DND-41 (cell line): ENCODE measurements at regions not wholly inside any gene's neighbourhood (a gene's known extent, or its start where the extent isn't known, plus 50 kb on each side); places are given as distances from the start of the nearest gene placed in this dataset.

Experiments
- ATAC-seq: fragments of 200-7000 bp; cut with Tn5 transposase; 3 replicates; pipeline ENCODE4 v1.9.1; 2021; ENCODE audit warnings: low read depth; ENCODE audit not compliant: insufficient read depth
- DNase-seq: peaks from one replicate; pipeline ENCODE4 v3.0.0-alpha.2; 2020
- H2AFZ ChIP-seq: 2 replicates; pipeline ENCODE4 v1.6.0; 2012; ENCODE audit warnings: low read depth, low read length
- H3K27ac ChIP-seq: 2 replicates; pipeline ENCODE4 v1.5.1; 2012; ENCODE audit warnings: low read length, inconsistent platforms
- H3K27me3 ChIP-seq: fragments of 200-600 bp; sonication (generic); 2 replicates; pipeline ENCODE4 v1.6.0; 2012; ENCODE audit warnings: low read length, mild to moderate bottlenecking, inconsistent platforms; ENCODE audit not compliant: insufficient read depth, poor library complexity
- H3K36me3 ChIP-seq: 2 replicates; pipeline ENCODE4 v1.5.1; 2012; ENCODE audit warnings: low read length, inconsistent platforms; ENCODE audit not compliant: insufficient read depth
- H3K4me1 ChIP-seq: 2 replicates; pipeline ENCODE4 v1.5.1; 2012; ENCODE audit warnings: mild to moderate bottlenecking, low read length; ENCODE audit not compliant: insufficient read depth
- H3K4me2 ChIP-seq: 2 replicates; pipeline ENCODE4 v1.6.0; 2012; ENCODE audit warnings: mild to moderate bottlenecking, moderate library complexity, low read length, inconsistent platforms; ENCODE audit not compliant: insufficient read depth
- H3K4me3 ChIP-seq, 2 experiments: fragments of 200-600 bp in 1 of 2; shearing (Covaris generic) in 1 of 2; 2 replicates each; pipeline ENCODE4 v1.5.1; 2012 to 2016; ENCODE audit warnings: inconsistent platforms in 2 of 2, low read length in 2 of 2, mild to moderate bottlenecking in 2 of 2, low read depth in 1 of 2, moderate library complexity in 1 of 2
- H3K79me2 ChIP-seq: 2 replicates; pipeline ENCODE4 v1.6.0; 2012; ENCODE audit warnings: low read length, inconsistent platforms; ENCODE audit not compliant: insufficient read depth
- H3K9ac ChIP-seq: 2 replicates; pipeline ENCODE4 v1.6.0; 2012; ENCODE audit warnings: low read depth, mild to moderate bottlenecking, inconsistent platforms, low read length, moderate library complexity
- H3K9me3 ChIP-seq: 2 replicates; pipeline ENCODE4 v1.5.1; 2012; ENCODE audit warnings: low read length, moderate library complexity, mild to moderate bottlenecking, inconsistent platforms; ENCODE audit not compliant: insufficient read depth, severe bottlenecking
- H4K20me1 ChIP-seq: 2 replicates; pipeline ENCODE4 v1.6.0; 2012; ENCODE audit warnings: low read length; ENCODE audit not compliant: insufficient read depth
- CTCF ChIP-seq: IDR thresholded peaks from 2 replicates; pipeline ENCODE4 v1.5.1; 2012; ENCODE audit warnings: borderline replicate concordance, low read length, moderate library complexity, mild to moderate bottlenecking; ENCODE audit not compliant: poor library complexity, severe bottlenecking; ENCODE audit errors: extremely low read depth
- EZH2 ChIP-seq: IDR thresholded peaks from 3 replicates; pipeline ENCODE4 v1.6.1; 2012; ENCODE audit warnings: borderline replicate concordance, low read depth, mild to moderate bottlenecking, moderate library complexity, low read length, inconsistent platforms; ENCODE audit not compliant: severe bottlenecking

GRCh38 chr7:113004726-113005454, 81.7 kb downstream of the GPR85 start:
- no peak overlapping the region for H3K9ac ChIP-seq
- H3K4me3 ChIP-seq, result no peak overlapping the region
- H3K27me3 ChIP-seq, result no peaks in the 10 kb centered on the region
- H3K4me2 ChIP-seq, result no peak overlapping the region
- H3K36me3 ChIP-seq, result no peaks in the 10 kb centered on the region
- ATAC-seq (no peak), DNase-seq (no peak)
- H3K27ac ChIP-seq, result no peak overlapping the region
- no peak overlapping the region for H2AFZ ChIP-seq
- TF ChIP-seq CTCF, result no peak
- no peak for TF ChIP-seq EZH2
- no peaks in the 10 kb centered on the region for H3K4me1 ChIP-seq
- no peaks in the 10 kb centered on the region for H4K20me1 ChIP-seq
- no peaks in the 10 kb centered on the region for H3K9me3 ChIP-seq
- no peaks in the 10 kb centered on the region for H3K79me2 ChIP-seq

- no peak for DNase-seq
- no peak for ATAC-seq
- Histone ChIP-seq H4K20me1 (no peaks in the 10 kb centered on the region), H3K27ac (no peak overlapping the region), H3K4me2 (no peak overlapping the region), H3K9me3 (no peaks in the 10 kb centered on the region), H3K79me2 (no peaks in the 10 kb centered on the region), H3K9ac (no peak overlapping the region), H3K36me3 (no peaks in the 10 kb centered on the region), H2AFZ (no peak overlapping the region), H3K4me3 (no peak overlapping the region), H3K27me3 (no peaks in the 10 kb centered on the region), H3K4me1 (no peaks in the 10 kb centered on the region)
- TF ChIP-seq CTCF (no peak), EZH2 (no peak)
Observed at GRCh38 chr7:113000316-113001020, 86.2 kb downstream of the GPR85 start.

- no peaks in the 10 kb centered on the region for H4K20me1 ChIP-seq
- H3K36me3 ChIP-seq, result no peaks in the 10 kb centered on the region
- H3K4me1 ChIP-seq, result no peaks in the 10 kb centered on the region
- TF ChIP-seq EZH2 (no peak), CTCF (no peak)
- ATAC-seq, result no peak
- H3K27ac ChIP-seq, result no peak overlapping the region
- H3K27me3 ChIP-seq, result no peaks in the 10 kb centered on the region
- no peak for DNase-seq
- no peak overlapping the region for H3K4me3 ChIP-seq
- H3K9ac ChIP-seq, result no peak overlapping the region
- H3K4me2 ChIP-seq, result no peak overlapping the region
- no peaks in the 10 kb centered on the region for H3K9me3 ChIP-seq
- H2AFZ ChIP-seq, result no peak overlapping the region
- H3K79me2 ChIP-seq, result no peaks in the 10 kb centered on the region
Observed at GRCh38 chr7:112997831-112998230, 88.8 kb downstream of the GPR85 start.
